CD14-positive monocyte (primary cell): ENCODE measurements at regions not wholly inside any gene's neighbourhood (a gene's known extent, or its start where the extent isn't known, plus 50 kb on each side); places are given as distances from the start of the nearest gene placed in this dataset.

ENCODE experiments used
- DNase-seq, 3 donors: peaks; one replicate each; pipeline ENCODE4 v3.0.0-alpha.2; 2011 to 2022
- H2AFZ ChIP-seq: 2 replicates; pipeline ENCODE4 v1.6.0; 2012; ENCODE audit warnings: mild to moderate bottlenecking, low read depth, low read length, inconsistent platforms; ENCODE audit not compliant: insufficient read depth, poor library complexity, severe bottlenecking
- H3K27ac ChIP-seq, 2 donors: 1 replicate in 1 of 2; 2 replicates in 1 of 2; pipeline ENCODE4 v1.5.1; 2012 to 2013; ENCODE audit warnings: low read length in 2 of 2, control low read depth in 1 of 2, inconsistent platforms in 1 of 2, low read depth in 1 of 2, mild to moderate bottlenecking in 1 of 2
- H3K27me3 ChIP-seq, 2 donors: one replicate each; pipeline versions ENCODE4 v1.6.0 to v1.6.1; 2011 to 2013; ENCODE audit warnings: low read length in 2 of 2; ENCODE audit not compliant: control insufficient read depth in 2 of 2, insufficient read depth in 2 of 2
- H3K36me3 ChIP-seq, 2 donors: replicated peaks in 1 of 2; 1 replicate in 1 of 2; 2 replicates in 1 of 2; pipeline versions ENCODE4 v1.5.1 to v1.6.1; 2012 to 2013; ENCODE audit warnings: low read length in 2 of 2, control low read depth in 1 of 2, inconsistent platforms in 1 of 2, mild to moderate bottlenecking in 1 of 2; ENCODE audit not compliant: insufficient read depth in 2 of 2, control insufficient read depth in 1 of 2
- H3K4me1 ChIP-seq, 2 donors: 1 replicate in 1 of 2; 2 replicates in 1 of 2; pipeline versions ENCODE4 v1.5.1 to v1.6.1; 2012 to 2013; ENCODE audit warnings: low read length in 2 of 2, control low read depth in 1 of 2, inconsistent platforms in 1 of 2, mild to moderate bottlenecking in 1 of 2, moderate library complexity in 1 of 2; ENCODE audit not compliant: insufficient read depth in 2 of 2, control insufficient read depth in 1 of 2
- H3K4me2 ChIP-seq: replicated peaks from 2 replicates; pipeline ENCODE3; 2012; ENCODE audit warnings: low read length, moderate library complexity, mild to moderate bottlenecking; ENCODE audit not compliant: poor library complexity, severe bottlenecking; ENCODE audit errors: extremely low read depth
- H3K4me3 ChIP-seq, 3 experiments: fragments of 200-600 bp in 1 of 3; sonication (generic) in 1 of 3; replicated peaks in 1 of 3; 1 replicate in 2 of 3; 2 replicates in 1 of 3; pipeline ENCODE4 v1.5.1; 2011 to 2013; ENCODE audit warnings: low read length in 3 of 3, mild to moderate bottlenecking in 3 of 3, control low read depth in 2 of 3, low read depth in 2 of 3, inconsistent platforms in 1 of 3, moderate library complexity in 1 of 3
- H3K79me2 ChIP-seq: 2 replicates; pipeline ENCODE4 v1.6.0; 2012; ENCODE audit warnings: mild to moderate bottlenecking, control low read depth, inconsistent platforms, low read length, moderate library complexity; ENCODE audit not compliant: insufficient read depth
- H3K9ac ChIP-seq: 2 replicates; pipeline ENCODE4 v1.6.0; 2017; ENCODE audit warnings: low read length, mild to moderate bottlenecking; ENCODE audit not compliant: insufficient read depth, poor library complexity, severe bottlenecking
- H3K9me3 ChIP-seq, 2 donors: replicated peaks in 1 of 2; 1 replicate in 1 of 2; 2 replicates in 1 of 2; pipeline versions ENCODE4 v1.5.1 to v1.6.1; 2012 to 2013; ENCODE audit warnings: low read length in 2 of 2, control low read depth in 1 of 2; ENCODE audit not compliant: control insufficient read depth in 1 of 2, insufficient read depth in 1 of 2
- H4K20me1 ChIP-seq: 2 replicates; pipeline ENCODE4 v1.6.0; 2012; ENCODE audit warnings: mild to moderate bottlenecking, low read length, control low read depth, moderate library complexity; ENCODE audit not compliant: insufficient read depth
- H3K27ac Mint-ChIP-seq, 7 donors: one replicate each; pipeline ENCODE4 v1.8.0; 2020; ENCODE audit warnings: mild to moderate bottlenecking in 7 of 7, mixed read lengths in 7 of 7, moderate library complexity in 6 of 7, inconsistent platforms in 2 of 7
- H3K27me3 Mint-ChIP-seq, 3 donors: one replicate each; pipeline ENCODE4 v1.8.0; 2021 to 2022; ENCODE audit warnings: low read depth in 3 of 3, mild to moderate bottlenecking in 3 of 3, mixed read lengths in 3 of 3, moderate library complexity in 3 of 3, inconsistent platforms in 1 of 3
- H3K36me3 Mint-ChIP-seq, 2 donors: one replicate each; pipeline ENCODE4 v1.8.0; 2020; ENCODE audit warnings: mixed read lengths in 2 of 2, inconsistent platforms in 1 of 2, mild to moderate bottlenecking in 1 of 2
- H3K4me1 Mint-ChIP-seq: one replicate; pipeline ENCODE4 v1.8.0; 2020; ENCODE audit warnings: mild to moderate bottlenecking, mixed read lengths
- H3K4me3 Mint-ChIP-seq, 2 donors: one replicate each; pipeline ENCODE4 v1.8.0; 2020; ENCODE audit warnings: mild to moderate bottlenecking in 2 of 2, mixed read lengths in 2 of 2, moderate library complexity in 1 of 2
- H3K9me3 Mint-ChIP-seq, 7 donors: one replicate each; pipeline ENCODE4 v1.8.0; 2020 to 2022; ENCODE audit warnings: mixed read lengths in 7 of 7, mild to moderate bottlenecking in 6 of 7, moderate library complexity in 6 of 7, inconsistent platforms in 2 of 7
- CTCF ChIP-seq: fragments of 200-600 bp; IDR thresholded peaks from one replicate; pipeline ENCODE4 v1.8.0; 2022; ENCODE audit warnings: antibody characterized with exemption, mild to moderate bottlenecking
- WGBS: methylation state at CpG from one replicate; pipeline ENCODE4 v1.1.5; 2013; ENCODE audit warnings: missing lambda C conversion rate; ENCODE audit not compliant: insufficient coverage; 5-methylcytosine and 5-hydroxymethylcytosine counted together
- intact Hi-C, 2 donors: fragments of 100-400 bp; cut with micrococcal nuclease; formaldehyde crosslinking; loops; one replicate each; pipeline versions ENCODE4 v1.15.0 to v1.15.1; 2023

DNA sequence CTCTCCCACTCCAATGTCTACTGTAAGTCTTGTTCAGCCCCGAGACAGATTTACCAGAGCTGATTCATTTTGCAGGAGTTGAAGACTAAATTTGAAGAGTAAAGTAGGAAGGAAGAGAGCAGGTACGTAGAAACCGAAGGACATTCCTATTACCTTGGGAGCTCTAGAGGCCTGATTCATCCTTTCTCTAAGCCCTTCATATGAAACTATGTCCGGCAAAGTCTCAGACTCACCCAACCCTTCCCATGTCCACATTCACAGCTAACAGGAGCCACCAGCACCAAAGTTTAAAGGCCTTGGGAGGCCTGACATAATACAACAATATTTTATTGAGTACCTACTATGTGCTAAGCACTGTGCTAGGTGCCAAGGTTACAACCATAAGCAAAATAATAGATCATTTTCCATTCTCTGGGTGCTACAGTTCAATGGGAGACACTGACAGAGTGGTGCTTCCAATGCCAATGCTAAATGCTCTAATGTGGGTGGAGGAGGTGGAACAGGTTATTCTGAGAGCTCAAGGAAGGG is 86.6 kb downstream of the PHLDA1 start:
- Histone ChIP-seq H3K9me3 (no peaks in the 10 kb centered on the region), H3K27ac (peak overlapping the region in 1 of 2 donors; percentile 89), H3K4me2 (peak overlapping the region; percentile 35), H3K36me3 (no peaks in the 10 kb centered on the region), H2AFZ (no peak overlapping the region), H3K4me3 (no peak overlapping the region), H4K20me1 (no peaks in the 10 kb centered on the region), H3K79me2 (no peaks in the 10 kb centered on the region), H3K4me1 (peaks cover 16 to 18% of the 10 kb centered on the region in 2 donors), H3K27me3 (no peaks in the 10 kb centered on the region), H3K9ac (no peak overlapping the region)
- no peak for DNase-seq
- Mint-ChIP-seq H3K27me3 (peaks cover 0 to 3% (median under 1%) of the 10 kb centered on the region in 3 donors), H3K36me3 (peaks cover 0 to 2% of the 10 kb centered on the region in 2 donors), H3K9me3 (peaks cover 2 to 12% (median 4%) of the 10 kb centered on the region in 7 donors), H3K27ac (peak overlapping the region; percentile 5 to 97 (median 93)), H3K4me3 (peak overlapping the region in 1 of 2 donors; percentile 71), H3K4me1 (peaks cover 19% of the 10 kb centered on the region)
- intact Hi-C loops = loop anchor here in 1 of 2 donors (1.0 to 5.0 kb wide), 2 partner anchors 32 to 75 kb away; no protein-coding TSS in a partner anchor
- 100% methylated on average over 2 of the region's 4 CpGs for WGBS
- TF ChIP-seq CTCF = no peak

GRCh38 chr12:75944097-75944904 is 87.3 kb downstream of the PHLDA1 start:
- Histone ChIP-seq H3K79me2 (no peaks in the 10 kb centered on the region), H3K9me3 (no peaks in the 10 kb centered on the region), H3K36me3 (no peaks in the 10 kb centered on the region), H3K4me2 (peak overlapping the region; percentile 35), H2AFZ (no peak overlapping the region), H4K20me1 (no peaks in the 10 kb centered on the region), H3K27me3 (no peaks in the 10 kb centered on the region), H3K4me1 (peaks cover 16 to 18% of the 10 kb centered on the region in 2 donors), H3K27ac (peak overlapping the region in 1 of 2 donors; percentile 89), H3K4me3 (no peak overlapping the region), H3K9ac (no peak overlapping the region)
- Mint-ChIP-seq H3K9me3 (peaks cover 2 to 12% (median 4%) of the 10 kb centered on the region in 7 donors), H3K27me3 (peaks cover 0 to 6% (median 3%) of the 10 kb centered on the region in 3 donors), H3K4me3 (peak overlapping the region in 1 of 2 donors; percentile 71), H3K36me3 (peaks cover 0 to 2% of the 10 kb centered on the region in 2 donors), H3K27ac (peak overlapping the region; percentile 86 to 97 (median 93)), H3K4me1 (peaks cover 19% of the 10 kb centered on the region)
- intact Hi-C loops = loop anchor here in 1 of 2 donors (1.0 to 5.0 kb wide), 2 partner anchors 33 to 76 kb away; no protein-coding TSS in a partner anchor
- WGBS = no CpG with 5 or more reads among the region's 1 CpG
- no peak for TF ChIP-seq CTCF
- peak; percentile 74 to 89 (median 88) for DNase-seq
